H9 (cell line): ENCODE measurements at regions not wholly inside any gene's neighbourhood (a gene's known extent, or its start where the extent isn't known, plus 50 kb on each side); places are given as distances from the start of the nearest gene placed in this dataset.
A peak's percentile ranks its signal among the peaks of the same experiment; 100 is the strongest.

Experiments
- DNase-seq: peaks from one replicate; pipeline ENCODE4 v3.0.0-alpha.2; 2017
- H2AFZ ChIP-seq: one replicate; pipeline ENCODE4 v1.6.1; 2013; ENCODE audit warnings: mild to moderate bottlenecking, low read length, control low read depth, moderate library complexity
- H2AK5ac ChIP-seq: 2 replicates; pipeline ENCODE4 v1.6.1; 2013; ENCODE audit warnings: low read length, control low read depth, mixed read lengths; ENCODE audit not compliant: insufficient read length
- H2BK120ac ChIP-seq: one replicate; pipeline ENCODE4 v1.6.1; 2013; ENCODE audit warnings: low read depth, mild to moderate bottlenecking, low read length, control low read depth, inconsistent platforms; ENCODE audit not compliant: poor library complexity, severe bottlenecking
- H2BK12ac ChIP-seq: 2 replicates; pipeline ENCODE4 v1.6.1; 2013; ENCODE audit warnings: low read length, control low read depth, mixed read lengths, low read depth; ENCODE audit not compliant: insufficient read length
- H2BK15ac ChIP-seq: 2 replicates; pipeline ENCODE4 v1.6.1; 2013; ENCODE audit warnings: low read depth, low read length, control low read depth
- H2BK20ac ChIP-seq: one replicate; pipeline ENCODE4 v1.6.1; 2013; ENCODE audit warnings: low read depth, mild to moderate bottlenecking, low read length, control low read depth, inconsistent platforms; ENCODE audit not compliant: poor library complexity, severe bottlenecking
- H2BK5ac ChIP-seq: 2 replicates; pipeline ENCODE4 v1.6.1; 2013; ENCODE audit warnings: low read length, control low read depth, mixed read lengths; ENCODE audit not compliant: insufficient read length
- H3K14ac ChIP-seq: 2 replicates; pipeline ENCODE4 v1.6.1; 2013; ENCODE audit warnings: low read length, control low read depth; ENCODE audit not compliant: insufficient read depth
- H3K18ac ChIP-seq: 2 replicates; pipeline ENCODE4 v1.6.1; 2013; ENCODE audit warnings: low read depth, mild to moderate bottlenecking, mixed read lengths, low read length, control low read depth; ENCODE audit not compliant: insufficient read length
- H3K23ac ChIP-seq: 2 replicates; pipeline ENCODE4 v1.6.1; 2013; ENCODE audit warnings: low read length, control low read depth, mixed read lengths, low read depth; ENCODE audit not compliant: insufficient read length
- H3K23me2 ChIP-seq: 2 replicates; pipeline ENCODE4 v1.6.1; 2013; ENCODE audit warnings: low read depth, mild to moderate bottlenecking, mixed read lengths, low read length, control low read depth; ENCODE audit not compliant: insufficient read length, poor library complexity, severe bottlenecking
- H3K27ac ChIP-seq: 2 replicates; pipeline ENCODE4 v1.5.1; 2013; ENCODE audit warnings: low read length, control low read depth, mixed read lengths, low read depth; ENCODE audit not compliant: insufficient read length
- H3K27me3 ChIP-seq: 2 replicates; pipeline ENCODE4 v1.6.1; 2013; ENCODE audit warnings: low read length, control low read depth, inconsistent platforms; ENCODE audit not compliant: insufficient read depth
- H3K4ac ChIP-seq: 2 replicates; pipeline ENCODE4 v1.6.1; 2013; ENCODE audit warnings: low read depth, mild to moderate bottlenecking, control low read depth, inconsistent platforms, low read length, moderate library complexity
- H3K4me1 ChIP-seq: 2 replicates; pipeline ENCODE4 v1.6.1; 2013; ENCODE audit warnings: low read length, control low read depth, inconsistent platforms; ENCODE audit not compliant: insufficient read depth
- H3K4me2 ChIP-seq: 2 replicates; pipeline ENCODE4 v1.6.1; 2013; ENCODE audit warnings: low read length, control low read depth, mixed read lengths; ENCODE audit not compliant: insufficient read length, insufficient read depth
- H3K56ac ChIP-seq: 2 replicates; pipeline ENCODE4 v1.6.1; 2013; ENCODE audit warnings: low read depth, mild to moderate bottlenecking, mixed read lengths, low read length, control low read depth; ENCODE audit not compliant: insufficient read length
- H3K79me1 ChIP-seq: 2 replicates; pipeline ENCODE4 v1.6.1; 2013; ENCODE audit warnings: low read depth, mild to moderate bottlenecking, moderate library complexity, low read length, control low read depth, inconsistent platforms; ENCODE audit not compliant: insufficient read depth, poor library complexity, severe bottlenecking
- H3K79me2 ChIP-seq: 2 replicates; pipeline ENCODE4 v1.6.1; 2013; ENCODE audit warnings: low read length, control low read depth, inconsistent platforms; ENCODE audit not compliant: insufficient read depth
- H3K9ac ChIP-seq: 2 replicates; pipeline ENCODE4 v1.6.1; 2013; ENCODE audit warnings: low read length, control low read depth, mixed read lengths; ENCODE audit not compliant: insufficient read length; ENCODE audit errors: extremely low read depth
- H3K9me3 ChIP-seq: one replicate; pipeline ENCODE4 v1.6.1; 2013; ENCODE audit warnings: low read depth, low read length, inconsistent platforms; ENCODE audit not compliant: control insufficient read depth
- H3T11ph ChIP-seq: one replicate; pipeline ENCODE4 v1.6.1; 2013; ENCODE audit warnings: mild to moderate bottlenecking, low read length, control low read depth, inconsistent platforms
- H4K20me1 ChIP-seq: one replicate; pipeline ENCODE4 v1.6.1; 2013; ENCODE audit not compliant: control insufficient read depth, insufficient read length, insufficient read depth
- H4K5ac ChIP-seq: 2 replicates; pipeline ENCODE4 v1.6.1; 2013; ENCODE audit warnings: low read depth, mild to moderate bottlenecking, mixed read lengths, low read length, control low read depth; ENCODE audit not compliant: insufficient read length
- H4K8ac ChIP-seq: replicated peaks from 2 replicates; pipeline ENCODE4 v1.6.1; 2013; ENCODE audit warnings: low read length, control low read depth, mixed read lengths, low read depth; ENCODE audit not compliant: insufficient read length
- H4K91ac ChIP-seq: 2 replicates; pipeline ENCODE4 v1.6.1; 2013; ENCODE audit warnings: low read depth, mild to moderate bottlenecking, moderate library complexity, mixed read lengths, low read length, control low read depth; ENCODE audit not compliant: insufficient read length
- H3K27ac Mint-ChIP-seq, 3 experiments: 2 replicates in 2 of 3; 3 replicates in 1 of 3; pipeline ENCODE4 v1.8.0; 2020 to 2021; ENCODE audit warnings: mixed read lengths in 3 of 3, mild to moderate bottlenecking in 1 of 3, moderate library complexity in 1 of 3
- H3K27me3 Mint-ChIP-seq: 2 replicates; pipeline ENCODE4 v1.8.0; 2021; ENCODE audit warnings: low read depth, mild to moderate bottlenecking, moderate library complexity, mixed read lengths
- H3K36me3 Mint-ChIP-seq, 3 experiments: 2 replicates in 2 of 3; 3 replicates in 1 of 3; pipeline ENCODE4 v1.8.0; 2020 to 2021; ENCODE audit warnings: low read depth in 3 of 3, mixed read lengths in 3 of 3; ENCODE audit not compliant: insufficient read depth in 1 of 3
- H3K4me1 Mint-ChIP-seq, 2 experiments: 2 replicates each; pipeline ENCODE4 v1.8.0; 2020; ENCODE audit warnings: mixed read lengths in 2 of 2
- H3K4me3 Mint-ChIP-seq, 2 experiments: 2 replicates in 1 of 2; 3 replicates in 1 of 2; pipeline ENCODE4 v1.8.0; 2020 to 2021; ENCODE audit warnings: mild to moderate bottlenecking in 2 of 2, mixed read lengths in 2 of 2, moderate library complexity in 1 of 2
- H3K9me3 Mint-ChIP-seq, 2 experiments: 2 replicates in 1 of 2; 3 replicates in 1 of 2; pipeline ENCODE4 v1.8.0; 2020; ENCODE audit warnings: mild to moderate bottlenecking in 2 of 2, mixed read lengths in 2 of 2, moderate library complexity in 1 of 2
- WGBS: extraction: QIAGEN DNeasy Blood & Tissue Kit; methylation state at CpG from one replicate; pipeline ENCODE4 v1.1.7; 2013; ENCODE audit warnings: missing lambda C conversion rate, low lambda C conversion rate, mixed read lengths; ENCODE audit not compliant: insufficient read length; ENCODE audit errors: extremely low coverage; 5-methylcytosine and 5-hydroxymethylcytosine counted together
- TF ChIP-seq, protein P1 (sequence below): fragments of 200-600 bp; sonication (generic); conservative IDR thresholded peaks from 3 replicates; pipeline ENCODE4 v1.8.0; 2021; ENCODE audit warnings: antibody characterized with exemption, mild to moderate bottlenecking

DNA sequence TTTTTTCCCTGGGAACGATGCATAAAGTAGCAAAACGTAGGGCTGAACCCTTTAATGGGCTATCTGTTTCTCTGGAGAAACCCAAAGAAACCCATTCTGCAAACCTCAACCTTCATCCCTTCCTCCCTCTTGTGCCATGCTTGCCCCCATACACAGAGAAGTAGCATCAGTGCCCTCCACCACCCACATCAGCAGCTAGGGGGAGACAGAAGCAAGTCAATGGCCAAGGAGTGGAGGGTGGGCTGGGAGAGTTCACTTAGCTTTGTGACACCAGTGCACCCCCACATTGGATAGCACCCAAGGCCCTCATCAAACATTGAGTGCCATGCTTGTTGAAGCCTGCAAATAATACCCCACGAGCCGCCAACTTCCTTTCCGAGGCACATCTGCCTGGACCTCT, 282.4 kb downstream of the ABCC12 start:
- H3K23me2 ChIP-seq = no peaks in the 10 kb centered on the region
- no peak overlapping the region for H3K27ac ChIP-seq
- Mint-ChIP-seq H3K27ac (peak overlapping the region in 1 of 3 experiments; percentile 18; a peak in 1 of 7 replicates), H3K36me3 (peaks cover 0 to 6% (median 5%) of the 10 kb centered on the region in 3 experiments; a peak in 2 of 7 replicates), H3K27me3 (no peaks in the 10 kb centered on the region), H3K4me1 (peaks cover 7 to 18% of the 10 kb centered on the region in 2 experiments; a peak in 3 of 4 replicates), H3K4me3 (no peak overlapping the region), H3K9me3 (peaks cover 0 to 4% of the 10 kb centered on the region in 2 experiments; a peak in 4 of 5 replicates)
- no peak overlapping the region for H2BK20ac ChIP-seq
- no peak overlapping the region for H3K18ac ChIP-seq
- no peaks in the 10 kb centered on the region for H3K79me2 ChIP-seq
- TF ChIP-seq, protein P1, sequence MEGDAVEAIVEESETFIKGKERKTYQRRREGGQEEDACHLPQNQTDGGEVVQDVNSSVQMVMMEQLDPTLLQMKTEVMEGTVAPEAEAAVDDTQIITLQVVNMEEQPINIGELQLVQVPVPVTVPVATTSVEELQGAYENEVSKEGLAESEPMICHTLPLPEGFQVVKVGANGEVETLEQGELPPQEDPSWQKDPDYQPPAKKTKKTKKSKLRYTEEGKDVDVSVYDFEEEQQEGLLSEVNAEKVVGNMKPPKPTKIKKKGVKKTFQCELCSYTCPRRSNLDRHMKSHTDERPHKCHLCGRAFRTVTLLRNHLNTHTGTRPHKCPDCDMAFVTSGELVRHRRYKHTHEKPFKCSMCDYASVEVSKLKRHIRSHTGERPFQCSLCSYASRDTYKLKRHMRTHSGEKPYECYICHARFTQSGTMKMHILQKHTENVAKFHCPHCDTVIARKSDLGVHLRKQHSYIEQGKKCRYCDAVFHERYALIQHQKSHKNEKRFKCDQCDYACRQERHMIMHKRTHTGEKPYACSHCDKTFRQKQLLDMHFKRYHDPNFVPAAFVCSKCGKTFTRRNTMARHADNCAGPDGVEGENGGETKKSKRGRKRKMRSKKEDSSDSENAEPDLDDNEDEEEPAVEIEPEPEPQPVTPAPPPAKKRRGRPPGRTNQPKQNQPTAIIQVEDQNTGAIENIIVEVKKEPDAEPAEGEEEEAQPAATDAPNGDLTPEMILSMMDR = peak; percentile 72
- H3K4me1 ChIP-seq = no peaks in the 10 kb centered on the region
- no peak overlapping the region for H4K91ac ChIP-seq
- H4K20me1 ChIP-seq = no peaks in the 10 kb centered on the region
- H3K9me3 ChIP-seq = no peaks in the 10 kb centered on the region
- H2BK15ac ChIP-seq = no peak overlapping the region
- H4K5ac ChIP-seq = no peak overlapping the region
- no peak overlapping the region for H3K4me2 ChIP-seq
- no peak overlapping the region for H3K56ac ChIP-seq
- no peak overlapping the region for H3T11ph ChIP-seq
- H3K23ac ChIP-seq = no peak overlapping the region
- H3K14ac ChIP-seq = no peak overlapping the region
- no peaks in the 10 kb centered on the region for H3K27me3 ChIP-seq
- no CpG with 5 or more reads among the region's 5 CpGs for WGBS
- no peaks in the 10 kb centered on the region for H3K79me1 ChIP-seq
- H4K8ac ChIP-seq = no peak overlapping the region
- no peak for DNase-seq
- no peak overlapping the region for H2BK120ac ChIP-seq
- no peak overlapping the region for H2BK12ac ChIP-seq
- H3K4ac ChIP-seq = no peak overlapping the region
- H2BK5ac ChIP-seq = no peak overlapping the region
- H2AK5ac ChIP-seq = no peak overlapping the region
- H3K9ac ChIP-seq = no peak overlapping the region
- no peak overlapping the region for H2AFZ ChIP-seq
